Sigmoid colon (tissue), 6 donors: ENCODE measurements at regions not wholly inside any gene's neighbourhood (a gene's known extent, or its start where the extent isn't known, plus 50 kb on each side); places are given as distances from the start of the nearest gene placed in this dataset.

Source experiments
- DNase-seq: peaks from one replicate; pipeline ENCODE4 v3.0.0-alpha.2; 2019
- H3K27ac ChIP-seq, 4 donors: fragments of 200-600 bp; sonication (generic); one replicate each; pipeline ENCODE4 v1.5.1; 2016 to 2019; ENCODE audit warnings: mild to moderate bottlenecking in 1 of 4
- H3K27me3 ChIP-seq, 3 donors: fragments of 200-600 bp; sonication (generic); one replicate each; pipeline ENCODE4 v1.5.1; 2019; ENCODE audit warnings: mild to moderate bottlenecking in 1 of 3
- H3K36me3 ChIP-seq, 4 donors: fragments of 200-600 bp; sonication (generic); one replicate each; pipeline ENCODE4 v1.5.1; 2016 to 2019
- H3K4me1 ChIP-seq, 4 donors: fragments of 200-600 bp; sonication (generic); one replicate each; pipeline ENCODE4 v1.5.1; 2017 to 2019
- H3K4me3 ChIP-seq, 4 donors: fragments of 200-600 bp; sonication (generic); one replicate each; pipeline ENCODE4 v1.5.1; 2017 to 2019; ENCODE audit warnings: mild to moderate bottlenecking in 2 of 4, moderate library complexity in 1 of 4
- H3K9me3 ChIP-seq, 4 donors: fragments of 200-600 bp in 3 of 4; sonication (generic) in 3 of 4; one replicate each; pipeline versions ENCODE4 v1.5.1 to v1.6.1; 2013 to 2019
- CTCF ChIP-seq, 4 experiments: fragments of 450-650 bp in 3 of 4; fragments of 200-600 bp in 1 of 4; IDR thresholded peaks; one replicate each; pipeline ENCODE4 v1.5.1; 2016 to 2019; ENCODE audit warnings: antibody characterized with exemption in 4 of 4, mild to moderate bottlenecking in 3 of 4, moderate library complexity in 2 of 4
- EP300 ChIP-seq, 4 donors: sonication (generic); formaldehyde crosslinking; IDR thresholded peaks; one replicate each; pipeline ENCODE4 v1.6.1; 2017; ENCODE audit warnings: antibody characterized with exemption in 4 of 4
- POLR2A ChIP-seq, 2 donors: fragments of 450-650 bp; IDR thresholded peaks; one replicate each; pipeline ENCODE4 v1.6.1; 2016; ENCODE audit warnings: antibody characterized with exemption in 2 of 2, mild to moderate bottlenecking in 2 of 2, moderate library complexity in 2 of 2
- POLR2AphosphoS5 ChIP-seq, 4 donors: sonication (generic); formaldehyde crosslinking; IDR thresholded peaks; one replicate each; pipeline ENCODE4 v1.6.1; 2017; ENCODE audit warnings: antibody characterized with exemption in 4 of 4
- WGBS, 2 donors: extraction: QIAGEN DNeasy Blood & Tissue Kit; methylation state at CpG; one replicate each; pipeline ENCODE4 v1.1.7; 2013; 5-methylcytosine and 5-hydroxymethylcytosine counted together
- intact Hi-C: fragments of 100-400 bp; cut with DNase I; formaldehyde crosslinking; loops from one replicate; pipeline ENCODE4 v1.15.1; 2023
- donor health status: healthy with polysubstance abuse.
- donor health status: healthy.

DNA sequence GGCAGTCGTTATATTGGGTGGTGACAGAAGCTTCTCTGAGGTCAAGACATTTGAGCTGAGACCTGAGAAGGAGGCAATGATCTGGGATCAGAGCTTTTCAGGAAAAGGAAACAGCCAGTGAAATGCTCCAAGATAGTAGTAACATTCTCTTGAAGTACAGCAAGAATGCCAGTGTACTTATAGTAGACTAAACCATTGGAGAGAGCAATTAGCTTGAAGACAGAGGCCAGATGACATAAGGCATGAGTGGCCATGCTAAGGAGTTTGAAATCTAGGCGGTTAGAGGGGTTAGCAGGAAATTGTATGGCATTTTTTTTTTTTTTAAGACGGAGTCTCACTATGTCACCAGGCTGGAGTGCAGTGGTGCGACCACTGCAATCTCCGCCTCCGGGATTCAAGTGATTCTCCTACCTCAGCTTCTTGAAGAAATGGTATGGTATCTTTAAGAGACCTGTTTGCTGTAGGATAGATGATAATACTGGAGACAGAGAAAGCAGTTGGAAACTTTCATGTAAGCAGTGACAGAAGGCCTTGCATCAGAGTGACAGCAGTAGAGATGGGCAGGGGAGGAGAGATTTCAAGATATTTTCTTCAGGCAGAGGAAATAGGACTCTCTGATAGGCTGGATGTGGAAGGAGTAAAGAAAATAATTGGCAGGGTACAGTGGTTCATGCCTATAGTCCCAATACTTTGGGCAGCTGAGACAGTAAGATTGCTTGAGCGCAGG, 482.2 kb upstream of the PAPPA start:
- H3K9me3 ChIP-seq = no peaks in the 10 kb centered on the region
- H3K36me3 ChIP-seq = no peaks in the 10 kb centered on the region
- H3K4me3 ChIP-seq = no peak overlapping the region
- no peaks in the 10 kb centered on the region for H3K27me3 ChIP-seq
- peaks cover 0 to 35% (median 20%) of the 10 kb centered on the region in 4 donors for H3K4me1 ChIP-seq
- TF ChIP-seq POLR2A (IDR thresholded peaks at IDR 0.05) (no peak), EP300 (IDR thresholded peaks at IDR 0.05) (no peak), CTCF (IDR thresholded peaks at IDR 0.05) (no peak), POLR2AphosphoS5 (IDR thresholded peaks at IDR 0.05) (no peak)
- H3K27ac ChIP-seq = no peak overlapping the region
- 83 to 90% methylated on average over 7 of the region's 7 CpGs for WGBS, 2 donors
- intact Hi-C loops = no loop called here
- DNase-seq = no peak

- WGBS, 2 donors = 24 to 56% methylated on average over 1 of the region's 1 CpG
- H3K4me1 ChIP-seq = peaks cover 0 to 35% (median 20%) of the 10 kb centered on the region in 4 donors
- no peak for TF ChIP-seq EP300 (IDR thresholded peaks at IDR 0.05)
- TF ChIP-seq POLR2A (IDR thresholded peaks at IDR 0.05) = no peak
- no peak for TF ChIP-seq CTCF (IDR thresholded peaks at IDR 0.05)
- TF ChIP-seq POLR2AphosphoS5 (IDR thresholded peaks at IDR 0.05) = no peak
- H3K27ac ChIP-seq = peak overlapping the region in 1 of 4 donors; percentile 77
- no peak overlapping the region for H3K4me3 ChIP-seq
- intact Hi-C loops = no loop called here
- no peak for DNase-seq
- H3K27me3 ChIP-seq = no peaks in the 10 kb centered on the region
- no peaks in the 10 kb centered on the region for H3K9me3 ChIP-seq
- no peaks in the 10 kb centered on the region for H3K36me3 ChIP-seq
These were observed 481.7 kb upstream of the PAPPA start for GRCh38 chr9:115671963-115672305.

GRCh38 chr9:115672477-115673316, 480.9 kb upstream of the PAPPA start:
- WGBS, 2 donors = 53 to 56% methylated on average over 7 of the region's 7 CpGs
- Histone ChIP-seq H3K27me3 (no peaks in the 10 kb centered on the region), H3K9me3 (no peaks in the 10 kb centered on the region), H3K4me3 (no peak overlapping the region), H3K27ac (peak overlapping the region; percentile 21 to 77 (median 38)), H3K4me1 (peaks cover 0 to 35% (median 20%) of the 10 kb centered on the region in 4 donors), H3K36me3 (no peaks in the 10 kb centered on the region)
- no peak for DNase-seq
- intact Hi-C loops = no loop called here
- TF ChIP-seq POLR2A (IDR thresholded peaks at IDR 0.05) = no peak

DNA sequence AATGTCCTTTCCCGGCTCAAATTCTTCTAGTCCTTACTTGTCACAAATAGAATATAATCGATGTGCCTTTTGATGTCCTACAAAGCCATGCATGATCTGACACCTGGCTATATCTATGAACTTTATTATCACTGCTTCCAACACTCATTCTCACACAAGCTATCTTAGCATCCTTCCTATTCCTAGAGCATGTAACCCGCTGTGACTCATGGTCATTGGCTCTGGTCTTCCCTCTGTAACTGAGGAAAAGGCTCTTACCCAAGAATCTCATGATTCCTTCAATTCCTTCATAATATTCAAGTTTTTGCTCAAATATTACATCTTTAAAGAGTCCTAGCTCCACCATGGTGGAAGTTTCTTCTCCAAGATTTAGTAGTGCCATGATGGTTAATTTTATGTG, 480.0 kb upstream of the PAPPA start:
- TF ChIP-seq EP300 (IDR thresholded peaks at IDR 0.05) = no peak
- no peak for TF ChIP-seq CTCF (IDR thresholded peaks at IDR 0.05)
- TF ChIP-seq POLR2AphosphoS5 (IDR thresholded peaks at IDR 0.05) = no peak
- TF ChIP-seq POLR2A (IDR thresholded peaks at IDR 0.05) = no peak
- no peaks in the 10 kb centered on the region for H3K27me3 ChIP-seq
- WGBS, 2 donors = 88 to 90% methylated on average over 3 of the region's 3 CpGs
- H3K9me3 ChIP-seq = no peaks in the 10 kb centered on the region
- H3K27ac ChIP-seq = peak overlapping the region in 3 of 4 donors; percentile 27 to 77 (median 48)
- intact Hi-C loops = no loop called here
- no peak overlapping the region for H3K4me3 ChIP-seq
- no peaks in the 10 kb centered on the region for H3K36me3 ChIP-seq
- DNase-seq = no peak
- peaks cover 0 to 32% (median 17%) of the 10 kb centered on the region in 4 donors for H3K4me1 ChIP-seq

DNA sequence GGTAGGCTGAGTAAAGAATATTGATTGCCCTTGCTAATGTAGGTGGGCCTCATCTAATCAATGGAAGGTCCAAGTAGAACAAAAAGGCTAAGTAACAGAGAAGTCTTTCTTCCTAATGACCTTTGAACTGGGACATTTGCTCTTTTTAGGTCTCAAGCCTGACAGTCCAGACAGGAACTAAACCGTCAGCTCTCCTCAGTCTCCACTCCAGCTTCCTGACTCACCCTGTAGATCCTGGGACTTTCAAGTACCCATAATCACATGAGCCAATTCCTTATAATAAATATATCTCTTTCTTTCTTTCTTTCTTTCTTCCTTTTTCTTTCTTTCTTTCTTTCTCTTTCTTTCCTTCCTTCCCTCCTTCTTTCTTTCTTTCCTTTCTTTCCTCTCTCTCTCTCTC, 479.5 kb upstream of the PAPPA start:
- no peak for TF ChIP-seq POLR2AphosphoS5 (IDR thresholded peaks at IDR 0.05)
- no peak for TF ChIP-seq POLR2A (IDR thresholded peaks at IDR 0.05)
- no peak for TF ChIP-seq CTCF (IDR thresholded peaks at IDR 0.05)
- TF ChIP-seq EP300 (IDR thresholded peaks at IDR 0.05) = no peak
- H3K36me3 ChIP-seq = no peaks in the 10 kb centered on the region
- no peaks in the 10 kb centered on the region for H3K27me3 ChIP-seq
- DNase-seq = no peak
- intact Hi-C loops = no loop called here
- H3K27ac ChIP-seq = peak overlapping the region in 1 of 4 donors; percentile 77
- no peak overlapping the region for H3K4me3 ChIP-seq
- peaks cover 0 to 27% (median 16%) of the 10 kb centered on the region in 4 donors for H3K4me1 ChIP-seq
- WGBS, 2 donors = 16 to 38% methylated on average over 1 of the region's 1 CpG
- no peaks in the 10 kb centered on the region for H3K9me3 ChIP-seq
